ENCODE measurements at regions not wholly inside any gene's neighbourhood (a gene's known extent, or its start where the extent isn't known, plus 50 kb on each side); places are given as distances from the start of the nearest gene placed in this dataset.

DNA sequence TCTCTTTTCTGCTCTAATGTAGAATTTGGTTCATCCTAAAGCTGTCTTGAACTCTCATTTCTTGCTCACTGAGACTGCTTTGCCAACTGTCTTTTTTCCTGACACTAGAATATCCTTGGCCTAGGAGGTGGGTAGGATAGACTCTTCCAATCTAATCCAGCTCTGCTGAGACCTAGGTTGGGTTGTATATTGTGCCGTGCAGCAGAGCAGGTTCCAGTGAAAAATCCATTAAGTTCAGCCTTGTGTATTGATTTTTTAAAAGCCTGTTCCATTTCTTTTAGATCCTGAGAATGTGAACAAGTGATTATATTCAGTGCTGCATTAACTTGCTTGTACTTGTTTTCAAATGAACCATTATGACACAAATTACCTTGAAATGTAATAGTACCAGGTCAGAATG lies 539.6 kb downstream of the LRRC70 start:
- Histone ChIP-seq H3K79me1 (ENCODE audit: insufficient read depth, low read depth, low read length, poor library complexity, severe bottlenecking) (no peaks in the 10 kb centered on the region), H2BK5ac (ENCODE audit: insufficient read length, low read length) (no peak overlapping the region), H2AK5ac (ENCODE audit: insufficient read length, low read length) (no peak overlapping the region), H4K91ac (ENCODE audit: insufficient read length, low read depth, low read length) (no peak overlapping the region), H3K79me2 (ENCODE audit: insufficient read depth, low read length) (no peaks in the 10 kb centered on the region), H4K5ac (ENCODE audit: insufficient read length, low read depth, low read length) (no peak overlapping the region), H3K23ac (ENCODE audit: insufficient read length, low read depth, low read length) (no peak overlapping the region), H3T11ph (ENCODE audit: low read length) (no peak overlapping the region), H3K18ac (ENCODE audit: insufficient read length, low read depth, low read length) (no peak overlapping the region), H2BK20ac (ENCODE audit: low read depth, low read length, poor library complexity, severe bottlenecking) (no peak overlapping the region), H2AFZ (ENCODE audit: low read length) (no peak overlapping the region), H3K9me3 (ENCODE audit: control insufficient read depth, low read depth, low read length) (no peaks in the 10 kb centered on the region), H3K23me2 (ENCODE audit: insufficient read length, low read depth, low read length, poor library complexity, severe bottlenecking) (no peaks in the 10 kb centered on the region), H3K4ac (ENCODE audit: low read depth, low read length) (no peak overlapping the region), H4K20me1 (ENCODE audit: control insufficient read depth, insufficient read depth, insufficient read length) (no peaks in the 10 kb centered on the region), H3K27ac (ENCODE audit: insufficient read length, low read depth, low read length) (no peak overlapping the region), H4K8ac (replicated peaks; ENCODE audit: insufficient read length, low read depth, low read length) (no peak overlapping the region), H3K9ac (ENCODE audit: extremely low read depth, insufficient read length, low read length) (no peak overlapping the region), H2BK120ac (ENCODE audit: low read depth, low read length, poor library complexity, severe bottlenecking) (no peak overlapping the region), H3K14ac (ENCODE audit: insufficient read depth, low read length) (no peak overlapping the region), H3K27me3 (ENCODE audit: insufficient read depth, low read length) (no peaks in the 10 kb centered on the region), H3K4me1 (ENCODE audit: insufficient read depth, low read length) (no peaks in the 10 kb centered on the region), H3K56ac (ENCODE audit: insufficient read length, low read depth, low read length) (no peak overlapping the region), H3K4me2 (ENCODE audit: insufficient read depth, insufficient read length, low read length) (no peak overlapping the region), H2BK12ac (ENCODE audit: insufficient read length, low read depth, low read length) (no peak overlapping the region), H2BK15ac (ENCODE audit: low read depth, low read length) (no peak overlapping the region)
- no CpG with 5 or more reads among the region's 1 CpG for WGBS (ENCODE audit: extremely low coverage, insufficient read length, low lambda C conversion rate)
- Mint-ChIP-seq H3K27ac (no peak overlapping the region), H3K36me3 (ENCODE audit: insufficient read depth in 1 of 3, low read depth in 3 of 3) (no peaks in the 10 kb centered on the region; a peak in 1 of 7 replicates), H3K4me1 (peaks cover 4% of the 10 kb centered on the region in 2 experiments; a peak in 3 of 4 replicates), H3K4me3 (no peak overlapping the region), H3K9me3 (no peaks in the 10 kb centered on the region), H3K27me3 (ENCODE audit: low read depth) (no peaks in the 10 kb centered on the region)
- DNase-seq: no peak
- TF ChIP-seq, protein P1, sequence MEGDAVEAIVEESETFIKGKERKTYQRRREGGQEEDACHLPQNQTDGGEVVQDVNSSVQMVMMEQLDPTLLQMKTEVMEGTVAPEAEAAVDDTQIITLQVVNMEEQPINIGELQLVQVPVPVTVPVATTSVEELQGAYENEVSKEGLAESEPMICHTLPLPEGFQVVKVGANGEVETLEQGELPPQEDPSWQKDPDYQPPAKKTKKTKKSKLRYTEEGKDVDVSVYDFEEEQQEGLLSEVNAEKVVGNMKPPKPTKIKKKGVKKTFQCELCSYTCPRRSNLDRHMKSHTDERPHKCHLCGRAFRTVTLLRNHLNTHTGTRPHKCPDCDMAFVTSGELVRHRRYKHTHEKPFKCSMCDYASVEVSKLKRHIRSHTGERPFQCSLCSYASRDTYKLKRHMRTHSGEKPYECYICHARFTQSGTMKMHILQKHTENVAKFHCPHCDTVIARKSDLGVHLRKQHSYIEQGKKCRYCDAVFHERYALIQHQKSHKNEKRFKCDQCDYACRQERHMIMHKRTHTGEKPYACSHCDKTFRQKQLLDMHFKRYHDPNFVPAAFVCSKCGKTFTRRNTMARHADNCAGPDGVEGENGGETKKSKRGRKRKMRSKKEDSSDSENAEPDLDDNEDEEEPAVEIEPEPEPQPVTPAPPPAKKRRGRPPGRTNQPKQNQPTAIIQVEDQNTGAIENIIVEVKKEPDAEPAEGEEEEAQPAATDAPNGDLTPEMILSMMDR (conservative IDR thresholded peaks at IDR 0.05): no peak

Data from H9 (cell line).